ENCODE measurements at regions not wholly inside any gene's neighbourhood (a gene's known extent, or its start where the extent isn't known, plus 50 kb on each side); places are given as distances from the start of the nearest gene placed in this dataset.

GRCh38 chr1:199706826-199707606 lies 320.5 kb upstream of the NR5A2 start:
- no peak for TF ChIP-seq CTCF (IDR thresholded peaks at IDR 0.05)
- no peak for TF ChIP-seq EP300 (IDR thresholded peaks at IDR 0.05)

Data from sigmoid colon (tissue), 4 donors.